IPS-18a (cell line): ENCODE measurements at regions not wholly inside any gene's neighbourhood (a gene's known extent, or its start where the extent isn't known, plus 50 kb on each side); places are given as distances from the start of the nearest gene placed in this dataset.
"Not testable (repeated sequence)": the region's sequence is repeated elsewhere in the genome, so short reads cannot be mapped to it uniquely, and the experiment has no call there.

Experiments used
- H3K27ac ChIP-seq: one replicate; pipeline ENCODE4 v1.5.1; 2013; ENCODE audit warnings: low read length
- H3K27me3 ChIP-seq: one replicate; pipeline ENCODE4 v1.6.1; 2013; ENCODE audit warnings: mild to moderate bottlenecking, low read length; ENCODE audit not compliant: control insufficient read depth, insufficient read depth
- H3K36me3 ChIP-seq: one replicate; pipeline ENCODE4 v1.6.1; 2013; ENCODE audit warnings: low read depth, low read length; ENCODE audit not compliant: control insufficient read depth
- H3K4me1 ChIP-seq: one replicate; pipeline ENCODE4 v1.6.1; 2013; ENCODE audit warnings: low read depth, low read length; ENCODE audit not compliant: control insufficient read depth
- H3K4me3 ChIP-seq: one replicate; pipeline ENCODE4 v1.5.1; 2013; ENCODE audit warnings: low read length
- H3K9ac ChIP-seq: one replicate; pipeline ENCODE4 v1.6.1; 2013; ENCODE audit warnings: mild to moderate bottlenecking, low read length, moderate library complexity
- H3K9me3 ChIP-seq: one replicate; pipeline ENCODE4 v1.6.1; 2013; ENCODE audit warnings: low read depth, low read length; ENCODE audit not compliant: control insufficient read depth

DNA sequence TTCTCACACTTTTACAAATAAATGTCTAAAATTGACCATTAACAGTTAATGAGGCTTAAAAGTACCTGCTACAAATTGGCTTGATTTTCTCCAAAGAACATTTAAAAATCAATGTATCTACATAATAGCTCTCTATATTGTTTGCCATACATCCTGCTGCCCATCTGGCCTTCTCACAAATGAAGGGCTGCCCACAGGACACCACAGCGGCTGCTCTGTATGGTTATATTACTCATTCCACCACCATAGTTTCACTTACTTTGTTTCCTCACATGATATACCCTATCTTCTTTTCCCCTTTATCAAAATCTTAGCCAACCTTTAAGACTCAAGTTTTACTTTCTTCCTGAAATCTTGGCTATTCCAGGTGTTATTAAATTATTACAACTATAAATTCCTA lies 407.7 kb upstream of the HTR1E start:
- no peaks in the 10 kb centered on the region for H3K9me3 ChIP-seq
- H3K27me3 ChIP-seq = no peaks in the 10 kb centered on the region
- H3K4me3 ChIP-seq = no peak overlapping the region
- no peak overlapping the region for H3K27ac ChIP-seq
- no peaks in the 10 kb centered on the region for H3K36me3 ChIP-seq
- no peaks in the 10 kb centered on the region for H3K4me1 ChIP-seq
- no peak overlapping the region for H3K9ac ChIP-seq

DNA sequence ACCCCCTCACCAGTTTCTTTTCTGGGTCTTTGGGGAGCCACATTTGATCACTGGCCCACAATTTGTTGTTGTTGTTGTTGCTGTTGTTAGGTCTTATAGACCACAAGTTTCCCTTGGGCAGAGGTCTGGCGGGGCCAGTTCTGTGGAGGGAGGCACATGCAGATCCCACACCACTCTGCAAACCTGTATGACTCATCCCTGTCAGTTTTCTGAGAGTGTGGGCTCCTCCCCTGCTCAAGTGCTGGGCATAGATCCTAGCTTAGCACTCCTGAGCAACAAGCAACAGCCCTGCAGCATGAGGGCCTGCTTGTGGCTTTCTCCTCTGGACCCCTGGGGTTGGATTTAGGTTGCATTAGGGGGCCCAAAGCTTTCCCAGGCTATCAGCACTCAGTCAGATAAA lies 411.1 kb upstream of the HTR1E start:
- H3K36me3 ChIP-seq = no peaks in the 10 kb centered on the region
- H3K27me3 ChIP-seq = no peaks in the 10 kb centered on the region
- H3K27ac ChIP-seq = no peak overlapping the region
- H3K4me1 ChIP-seq = no peaks in the 10 kb centered on the region
- H3K4me3 ChIP-seq = no peak overlapping the region
- H3K9ac ChIP-seq = no peak overlapping the region
- no peaks in the 10 kb centered on the region for H3K9me3 ChIP-seq

DNA sequence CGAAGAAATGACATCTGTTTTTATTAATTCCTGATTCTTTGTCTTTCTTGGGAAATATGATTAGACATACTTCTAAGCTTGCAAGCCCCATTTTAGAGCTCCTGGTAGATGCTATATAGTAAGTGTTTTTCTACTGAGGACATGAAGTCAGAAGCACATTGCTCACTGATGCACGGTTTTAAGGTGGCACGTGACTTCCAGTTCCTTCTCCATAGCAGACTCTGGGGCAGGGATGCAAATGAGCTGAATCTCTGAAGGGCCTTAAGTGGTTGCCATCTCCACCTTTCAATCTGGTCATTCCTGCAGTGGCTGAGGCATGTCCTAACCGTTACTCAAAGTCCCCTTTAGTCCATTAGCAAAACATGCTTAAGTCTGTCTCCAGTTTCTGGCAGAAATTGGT lies 421.2 kb upstream of the HTR1E start:
- H3K27ac ChIP-seq = no peak overlapping the region
- H3K9me3 ChIP-seq = no peaks in the 10 kb centered on the region
- H3K36me3 ChIP-seq = no peaks in the 10 kb centered on the region
- H3K9ac ChIP-seq = no peak overlapping the region
- H3K27me3 ChIP-seq = no peaks in the 10 kb centered on the region
- H3K4me1 ChIP-seq = peaks cover 15% of the 10 kb centered on the region
- H3K4me3 ChIP-seq = no peak overlapping the region

DNA sequence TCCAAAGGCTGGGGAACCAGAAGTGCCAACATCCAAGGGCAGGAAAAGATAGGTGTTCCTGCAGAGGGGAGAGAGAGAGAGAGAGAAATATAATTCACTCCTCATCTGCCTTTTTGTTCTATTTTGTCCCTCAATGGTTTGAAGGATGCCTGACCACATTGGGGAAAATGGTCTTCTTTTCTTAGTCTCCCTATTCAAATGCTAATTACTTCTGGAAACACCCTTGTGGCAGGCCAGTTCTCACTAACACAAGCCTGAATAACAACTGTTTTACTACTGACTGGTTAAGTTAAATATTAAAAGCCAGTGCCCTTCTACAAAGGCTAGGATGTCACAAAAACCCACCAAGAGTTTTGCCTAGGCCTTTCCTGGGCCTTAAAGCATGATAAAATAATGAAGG lies 425.4 kb upstream of the HTR1E start:
- Histone ChIP-seq H3K9me3 (no peaks in the 10 kb centered on the region), H3K4me1 (peaks cover 15% of the 10 kb centered on the region), H3K4me3 (no peak overlapping the region), H3K9ac (peak overlapping the region; percentile 17), H3K27ac (peak overlapping the region; percentile 64), H3K36me3 (no peaks in the 10 kb centered on the region), H3K27me3 (no peaks in the 10 kb centered on the region)

DNA sequence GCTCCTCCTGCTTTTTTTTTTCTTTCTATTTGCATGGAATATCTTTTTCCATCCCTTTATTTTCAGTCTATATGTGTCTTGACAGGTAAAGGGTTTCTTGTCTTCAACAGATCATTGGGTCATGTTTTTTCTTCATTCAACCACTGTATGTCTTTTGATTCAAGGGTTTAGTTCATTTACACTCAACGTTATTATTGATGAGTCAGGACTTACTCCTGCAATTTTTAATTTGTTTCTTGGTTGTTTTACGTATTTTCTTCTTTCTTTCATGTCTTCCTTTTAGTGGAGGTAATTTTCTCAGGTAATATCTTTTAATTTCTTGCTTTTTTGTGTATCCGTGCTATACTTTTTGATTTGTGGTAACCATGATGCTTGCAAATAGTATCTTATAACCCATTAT lies 429.1 kb upstream of the HTR1E start:
- H3K27ac ChIP-seq = no peak overlapping the region
- H3K9ac ChIP-seq = no peak overlapping the region
- no peak overlapping the region for H3K4me3 ChIP-seq
- H3K4me1 ChIP-seq = peaks cover 15% of the 10 kb centered on the region
- no peaks in the 10 kb centered on the region for H3K27me3 ChIP-seq
- H3K36me3 ChIP-seq = no peaks in the 10 kb centered on the region
- no peaks in the 10 kb centered on the region for H3K9me3 ChIP-seq

DNA sequence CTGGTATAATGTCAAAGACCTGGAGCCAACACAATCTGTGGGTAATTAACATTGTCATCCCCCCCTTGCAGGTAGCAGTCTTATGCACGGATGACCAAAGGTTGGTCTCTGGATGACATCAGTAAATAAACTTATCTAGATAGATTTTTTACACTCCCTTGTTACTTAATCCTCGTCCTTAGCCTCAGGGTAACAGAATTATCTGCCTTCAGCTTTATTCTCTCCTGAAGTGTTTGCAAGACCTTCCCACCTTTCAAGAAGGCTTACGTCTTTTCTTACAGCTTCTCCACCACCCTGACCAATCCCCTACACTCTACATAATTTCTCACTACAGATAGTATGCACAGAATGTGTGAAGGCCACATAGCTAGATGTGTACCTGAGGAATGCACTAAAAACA lies 434.8 kb upstream of the HTR1E start:
- H3K27ac ChIP-seq = no peak overlapping the region

DNA sequence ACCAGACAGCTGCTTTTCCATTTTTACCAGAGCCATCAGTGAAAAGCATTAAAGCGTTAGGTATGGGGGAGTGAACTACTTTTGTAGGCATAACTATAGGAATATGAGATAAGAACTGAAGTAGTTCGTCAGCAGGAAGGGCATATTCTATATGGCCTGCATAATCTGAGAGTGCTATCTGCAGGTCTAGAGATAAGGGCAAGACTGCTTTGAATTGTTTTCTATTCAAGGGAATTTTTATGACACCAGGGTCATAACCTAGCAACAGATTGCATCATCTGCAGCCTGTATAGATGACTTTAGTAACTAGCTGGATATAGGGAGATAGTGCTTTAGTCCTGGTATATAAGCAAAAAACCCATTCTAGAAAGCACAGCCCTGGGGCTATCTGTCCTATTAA lies 437.3 kb upstream of the HTR1E start:
- H3K4me3 ChIP-seq = no peak overlapping the region
- no peaks in the 10 kb centered on the region for H3K27me3 ChIP-seq
- H3K27ac ChIP-seq = no peak overlapping the region
- peaks cover 10% of the 10 kb centered on the region for H3K9me3 ChIP-seq
- no peak overlapping the region for H3K9ac ChIP-seq
- no peaks in the 10 kb centered on the region for H3K4me1 ChIP-seq
- no peaks in the 10 kb centered on the region for H3K36me3 ChIP-seq

More for the DNA sequence above, 434.8 kb upstream of the HTR1E start:
- no peak overlapping the region for H3K4me3 ChIP-seq
- no peaks in the 10 kb centered on the region for H3K27me3 ChIP-seq
- no peaks in the 10 kb centered on the region for H3K36me3 ChIP-seq
- peaks cover 10% of the 10 kb centered on the region for H3K9me3 ChIP-seq
- no peaks in the 10 kb centered on the region for H3K4me1 ChIP-seq
- no peak overlapping the region for H3K9ac ChIP-seq

DNA sequence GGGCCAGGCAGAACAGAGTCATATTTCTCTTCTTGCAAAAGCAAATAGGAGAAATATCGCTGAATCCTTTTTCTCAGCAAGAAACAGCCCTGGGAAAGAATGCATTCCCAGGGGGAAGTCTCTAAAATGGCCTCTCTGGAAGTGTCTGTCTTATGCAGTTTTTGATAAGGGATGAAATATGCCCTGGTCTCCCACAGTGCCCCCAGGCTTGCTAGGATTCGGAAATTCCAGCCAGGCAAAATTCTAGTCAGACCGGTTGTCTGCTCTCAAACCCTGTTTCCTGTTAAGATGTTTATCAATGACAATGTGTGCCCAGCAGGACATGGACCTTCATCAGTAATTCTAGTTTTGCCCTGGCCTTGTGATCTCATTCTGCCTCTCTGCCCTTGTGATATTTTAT lies 448.3 kb upstream of the HTR1E start:
- not testable (repeated sequence) for H3K27me3 ChIP-seq, H3K27ac ChIP-seq, H3K9ac ChIP-seq, H3K36me3 ChIP-seq, H3K9me3 ChIP-seq, H3K4me3 ChIP-seq, H3K4me1 ChIP-seq

DNA sequence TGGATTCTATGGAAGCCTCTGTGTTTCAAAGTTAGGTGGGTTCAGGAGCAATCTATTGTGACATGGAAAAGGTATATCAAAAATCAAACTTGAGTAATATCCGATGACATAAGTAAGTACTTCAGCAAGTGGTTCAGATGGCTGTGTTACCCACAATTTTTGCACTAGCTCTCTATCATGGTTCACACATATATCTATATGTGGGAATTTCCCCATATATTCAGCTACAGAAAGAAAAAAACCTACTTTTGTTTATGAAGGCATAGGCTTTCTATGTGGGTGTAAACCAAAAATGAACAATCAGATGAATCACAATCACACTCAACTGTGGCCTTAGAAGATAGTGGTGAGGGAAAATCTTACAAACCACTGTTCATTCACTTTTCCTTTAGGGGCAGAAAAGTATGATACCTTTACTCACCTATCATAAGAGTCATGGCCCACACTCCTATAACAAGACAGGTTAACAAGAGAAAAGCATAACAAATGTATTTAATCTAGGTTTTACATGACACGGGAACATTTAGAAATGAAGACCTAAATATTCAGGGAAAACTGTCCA lies 449.6 kb upstream of the HTR1E start:
- Histone ChIP-seq H3K9ac (no peak overlapping the region), H3K27ac (no peak overlapping the region), H3K36me3 (no peaks in the 10 kb centered on the region), H3K27me3 (no peaks in the 10 kb centered on the region), H3K9me3 (no peaks in the 10 kb centered on the region), H3K4me1 (peaks cover 9% of the 10 kb centered on the region), H3K4me3 (no peak overlapping the region)

DNA sequence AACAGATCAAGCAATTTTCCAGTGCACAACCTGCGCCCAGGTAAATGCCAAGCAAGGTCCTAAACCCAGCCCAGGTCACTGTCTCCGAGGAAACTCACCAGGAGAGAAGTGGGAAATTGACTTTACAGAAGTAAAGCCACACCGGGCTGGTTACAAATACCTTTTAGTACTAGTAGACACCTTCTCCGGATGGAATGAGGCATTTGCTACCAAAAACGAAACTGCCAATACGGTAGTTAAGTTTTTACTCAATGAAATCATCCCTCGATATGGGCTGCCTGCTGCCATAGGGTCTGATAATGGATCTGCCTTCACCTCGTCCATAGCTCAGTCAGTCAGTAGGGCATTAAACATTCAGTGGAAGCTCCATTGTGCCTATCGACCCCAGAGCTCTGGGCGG lies 459.0 kb upstream of the HTR1E start:
- peak overlapping the region; percentile 22 for H3K9ac ChIP-seq
- H3K4me3 ChIP-seq, H3K36me3 ChIP-seq: not testable (repeated sequence)

DNA sequence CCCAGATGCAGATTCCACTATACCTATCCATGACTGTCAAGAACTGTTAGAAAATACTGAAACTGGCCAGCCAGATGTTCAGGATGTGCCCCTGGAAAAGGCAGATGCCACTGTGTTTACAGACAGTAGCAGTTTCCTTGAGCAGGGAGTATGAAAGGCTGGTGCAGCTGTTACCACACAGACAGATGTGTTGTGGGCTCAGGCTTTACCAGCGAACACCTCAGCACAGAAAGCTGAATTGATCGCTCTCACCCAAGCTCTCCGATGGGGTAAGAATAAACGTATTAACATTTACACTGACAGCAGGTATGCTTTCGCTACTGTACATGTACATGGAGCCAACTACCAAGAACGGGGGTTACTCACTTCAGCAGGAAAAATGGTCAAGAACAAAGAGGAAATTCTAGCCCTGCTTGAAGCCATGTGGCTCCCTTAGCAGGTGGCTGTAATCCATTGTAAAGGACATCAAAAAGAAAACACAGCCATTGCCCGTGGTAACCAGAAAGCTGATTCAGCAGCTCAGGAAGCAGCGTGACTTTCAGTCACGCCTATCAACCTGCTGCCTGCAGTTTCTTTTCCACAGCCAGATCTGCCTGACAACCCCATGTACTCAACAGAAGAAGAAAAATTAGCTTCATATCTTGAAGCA lies 459.7 kb upstream of the HTR1E start:
- H3K9me3 ChIP-seq = no peaks in the 10 kb centered on the region
- H3K27ac ChIP-seq = peak overlapping the region; percentile 3
- H3K27me3 ChIP-seq = no peaks in the 10 kb centered on the region
- H3K4me1 ChIP-seq = peaks cover 13% of the 10 kb centered on the region
- no peak overlapping the region for H3K4me3 ChIP-seq
- H3K36me3 ChIP-seq = no peaks in the 10 kb centered on the region
- H3K9ac ChIP-seq = no peak overlapping the region

More for the DNA sequence above, 459.0 kb upstream of the HTR1E start:
- not testable (repeated sequence) for H3K27me3 ChIP-seq, H3K27ac ChIP-seq, H3K9me3 ChIP-seq
- peaks cover 13% of the 10 kb centered on the region for H3K4me1 ChIP-seq

DNA sequence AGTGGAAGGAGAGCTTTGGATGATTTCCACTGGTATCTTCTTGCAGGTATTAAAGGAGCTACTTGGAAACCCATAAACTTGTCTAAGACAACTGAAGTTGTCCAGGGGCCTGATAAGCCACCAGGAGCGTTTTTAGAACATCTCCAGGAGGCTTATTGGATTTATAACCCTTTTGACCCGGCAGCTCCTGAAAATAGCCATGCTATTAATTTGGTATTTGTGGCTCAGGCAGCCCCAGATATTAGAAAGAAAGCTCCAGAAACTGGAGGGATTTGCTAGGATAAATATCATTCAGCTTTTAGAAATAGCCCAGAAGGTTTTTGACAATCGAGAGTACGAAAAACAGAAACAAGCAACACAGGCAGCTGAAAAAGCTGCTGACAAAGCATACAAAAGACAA lies 461.0 kb upstream of the HTR1E start:
- Histone ChIP-seq H3K4me3 (no peak overlapping the region), H3K27me3 (no peaks in the 10 kb centered on the region), H3K27ac (no peak overlapping the region), H3K9ac (no peak overlapping the region), H3K9me3 (no peaks in the 10 kb centered on the region), H3K36me3 (no peaks in the 10 kb centered on the region), H3K4me1 (peaks cover 13% of the 10 kb centered on the region)
